ENCODE measurements at regions not wholly inside any gene's neighbourhood (a gene's known extent, or its start where the extent isn't known, plus 50 kb on each side); places are given as distances from the start of the nearest gene placed in this dataset.

GRCh38 chr15:94760348-94760747, 529.0 kb downstream of the MCTP2 start:
- TF ChIP-seq ARID4B (CRISPR knock-in tag; IDR thresholded peaks at IDR 0.05; ENCODE audit: borderline replicate concordance), result no peak
- TF ChIP-seq, protein P1, sequence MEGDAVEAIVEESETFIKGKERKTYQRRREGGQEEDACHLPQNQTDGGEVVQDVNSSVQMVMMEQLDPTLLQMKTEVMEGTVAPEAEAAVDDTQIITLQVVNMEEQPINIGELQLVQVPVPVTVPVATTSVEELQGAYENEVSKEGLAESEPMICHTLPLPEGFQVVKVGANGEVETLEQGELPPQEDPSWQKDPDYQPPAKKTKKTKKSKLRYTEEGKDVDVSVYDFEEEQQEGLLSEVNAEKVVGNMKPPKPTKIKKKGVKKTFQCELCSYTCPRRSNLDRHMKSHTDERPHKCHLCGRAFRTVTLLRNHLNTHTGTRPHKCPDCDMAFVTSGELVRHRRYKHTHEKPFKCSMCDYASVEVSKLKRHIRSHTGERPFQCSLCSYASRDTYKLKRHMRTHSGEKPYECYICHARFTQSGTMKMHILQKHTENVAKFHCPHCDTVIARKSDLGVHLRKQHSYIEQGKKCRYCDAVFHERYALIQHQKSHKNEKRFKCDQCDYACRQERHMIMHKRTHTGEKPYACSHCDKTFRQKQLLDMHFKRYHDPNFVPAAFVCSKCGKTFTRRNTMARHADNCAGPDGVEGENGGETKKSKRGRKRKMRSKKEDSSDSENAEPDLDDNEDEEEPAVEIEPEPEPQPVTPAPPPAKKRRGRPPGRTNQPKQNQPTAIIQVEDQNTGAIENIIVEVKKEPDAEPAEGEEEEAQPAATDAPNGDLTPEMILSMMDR (IDR thresholded peaks at IDR 0.05), result no peak
- no peak for TF ChIP-seq ESRRA (CRISPR knock-in tag; IDR thresholded peaks at IDR 0.05; ENCODE audit: borderline replicate concordance)
- no peak for TF ChIP-seq NR3C1 (CRISPR knock-in tag; conservative IDR thresholded peaks at IDR 0.05; ENCODE audit: low read depth)
- TF ChIP-seq NR2C2 (CRISPR knock-in tag; IDR thresholded peaks at IDR 0.05), result no peak
- no peak for TF ChIP-seq NFE2L1 (CRISPR knock-in tag; IDR thresholded peaks at IDR 0.05)
- no peak for TF ChIP-seq ELF4 (CRISPR knock-in tag; IDR thresholded peaks at IDR 0.05; ENCODE audit: low read depth)
- TF ChIP-seq, protein P2, sequence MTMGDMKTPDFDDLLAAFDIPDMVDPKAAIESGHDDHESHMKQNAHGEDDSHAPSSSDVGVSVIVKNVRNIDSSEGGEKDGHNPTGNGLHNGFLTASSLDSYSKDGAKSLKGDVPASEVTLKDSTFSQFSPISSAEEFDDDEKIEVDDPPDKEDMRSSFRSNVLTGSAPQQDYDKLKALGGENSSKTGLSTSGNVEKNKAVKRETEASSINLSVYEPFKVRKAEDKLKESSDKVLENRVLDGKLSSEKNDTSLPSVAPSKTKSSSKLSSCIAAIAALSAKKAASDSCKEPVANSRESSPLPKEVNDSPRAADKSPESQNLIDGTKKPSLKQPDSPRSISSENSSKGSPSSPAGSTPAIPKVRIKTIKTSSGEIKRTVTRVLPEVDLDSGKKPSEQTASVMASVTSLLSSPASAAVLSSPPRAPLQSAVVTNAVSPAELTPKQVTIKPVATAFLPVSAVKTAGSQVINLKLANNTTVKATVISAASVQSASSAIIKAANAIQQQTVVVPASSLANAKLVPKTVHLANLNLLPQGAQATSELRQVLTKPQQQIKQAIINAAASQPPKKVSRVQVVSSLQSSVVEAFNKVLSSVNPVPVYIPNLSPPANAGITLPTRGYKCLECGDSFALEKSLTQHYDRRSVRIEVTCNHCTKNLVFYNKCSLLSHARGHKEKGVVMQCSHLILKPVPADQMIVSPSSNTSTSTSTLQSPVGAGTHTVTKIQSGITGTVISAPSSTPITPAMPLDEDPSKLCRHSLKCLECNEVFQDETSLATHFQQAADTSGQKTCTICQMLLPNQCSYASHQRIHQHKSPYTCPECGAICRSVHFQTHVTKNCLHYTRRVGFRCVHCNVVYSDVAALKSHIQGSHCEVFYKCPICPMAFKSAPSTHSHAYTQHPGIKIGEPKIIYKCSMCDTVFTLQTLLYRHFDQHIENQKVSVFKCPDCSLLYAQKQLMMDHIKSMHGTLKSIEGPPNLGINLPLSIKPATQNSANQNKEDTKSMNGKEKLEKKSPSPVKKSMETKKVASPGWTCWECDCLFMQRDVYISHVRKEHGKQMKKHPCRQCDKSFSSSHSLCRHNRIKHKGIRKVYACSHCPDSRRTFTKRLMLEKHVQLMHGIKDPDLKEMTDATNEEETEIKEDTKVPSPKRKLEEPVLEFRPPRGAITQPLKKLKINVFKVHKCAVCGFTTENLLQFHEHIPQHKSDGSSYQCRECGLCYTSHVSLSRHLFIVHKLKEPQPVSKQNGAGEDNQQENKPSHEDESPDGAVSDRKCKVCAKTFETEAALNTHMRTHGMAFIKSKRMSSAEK (CRISPR knock-in tag; IDR thresholded peaks at IDR 0.05; ENCODE audit: borderline replicate concordance), result no peak
